Choroid plexus epithelial cell (primary cell): ENCODE measurements at regions not wholly inside any gene's neighbourhood (a gene's known extent, or its start where the extent isn't known, plus 50 kb on each side); places are given as distances from the start of the nearest gene placed in this dataset.
"Not testable (repeated sequence)": the region's sequence is repeated elsewhere in the genome, so short reads cannot be mapped to it uniquely, and the experiment has no call there.

Experiments
- DNase-seq: peaks from one replicate; pipeline ENCODE4 v3.0.0-alpha.2; 2010; ENCODE audit warnings: low read depth
- H3K4me3 ChIP-seq: 2 replicates; pipeline ENCODE4 v1.5.1; 2011; ENCODE audit warnings: low read depth, mild to moderate bottlenecking, control low read depth, low read length, moderate library complexity
- CTCF ChIP-seq: conservative IDR thresholded peaks from 2 replicates; pipeline ENCODE4 v1.5.1; 2011; ENCODE audit warnings: low read depth, mild to moderate bottlenecking, control low read depth, inconsistent platforms, low read length, moderate library complexity

- no peak for TF ChIP-seq CTCF
- no peak overlapping the region for H3K4me3 ChIP-seq
- DNase-seq, result no peak
Observed at GRCh38 chr6:103101267-103101666, 1707.8 kb downstream of the GRIK2 start.

- H3K4me3 ChIP-seq, result not testable (repeated sequence)
Observed at GRCh38 chr6:103092414-103092813, 1698.9 kb downstream of the GRIK2 start.

DNA sequence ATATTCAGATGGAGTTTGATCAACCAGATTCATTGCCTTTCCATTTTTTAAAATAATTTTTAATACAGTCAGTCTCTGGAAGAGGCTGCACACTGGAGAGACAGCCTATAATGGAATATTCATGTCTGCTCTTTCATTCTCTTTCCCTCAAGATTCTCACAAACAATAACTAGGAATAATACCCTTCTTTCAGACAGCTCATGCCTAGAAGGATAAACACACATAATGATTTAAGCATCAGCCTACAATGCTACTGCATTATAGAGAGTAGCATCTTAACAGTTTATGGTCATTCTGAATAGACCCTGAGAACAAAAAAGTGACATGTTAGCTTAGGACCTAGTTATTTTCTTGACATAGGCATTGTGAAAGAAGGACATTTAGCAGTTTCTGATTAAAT, 1692.3 kb downstream of the GRIK2 start:
- DNase-seq, result no peak
- no peak for TF ChIP-seq CTCF
- no peak overlapping the region for H3K4me3 ChIP-seq

More at GRCh38 chr6:103092414-103092813, 1698.9 kb downstream of the GRIK2 start:
- DNase-seq, result not testable (repeated sequence)

DNA sequence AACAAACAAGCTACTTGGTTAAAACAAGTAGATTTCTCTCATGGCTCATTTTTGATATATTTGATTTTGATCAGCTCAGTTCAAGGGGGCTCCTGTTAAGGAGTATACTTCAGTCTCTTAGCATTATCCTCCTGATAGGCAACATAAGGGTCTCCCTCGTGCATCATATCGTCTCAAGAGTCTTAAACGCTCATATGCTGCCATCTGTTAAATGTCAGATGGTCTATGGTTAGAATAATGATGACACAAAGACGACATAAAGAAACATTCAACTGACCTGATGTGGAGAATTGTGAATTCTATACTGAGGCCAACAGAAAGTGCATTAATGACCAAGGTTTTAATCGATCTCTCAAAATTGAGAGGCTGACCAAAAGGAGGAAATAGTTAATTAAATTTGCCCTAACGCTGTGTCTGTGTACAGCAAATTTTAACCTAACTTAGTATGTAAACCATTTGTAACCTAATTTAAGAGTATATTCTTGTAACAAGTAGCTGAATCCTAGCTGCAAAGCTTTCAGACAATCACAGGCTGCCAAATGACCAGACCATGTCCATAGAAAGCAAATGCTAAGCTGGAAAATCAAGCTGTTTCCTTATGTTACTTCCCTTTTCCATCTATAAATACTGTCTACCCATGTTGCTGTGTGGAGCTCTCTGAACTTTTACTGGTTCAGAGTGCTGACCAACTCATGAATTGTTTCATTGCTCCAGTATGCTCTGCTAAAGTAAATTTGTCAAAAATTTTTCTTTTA, 1688.5 kb downstream of the GRIK2 start:
- TF ChIP-seq CTCF, result no peak
- no peak for DNase-seq
- H3K4me3 ChIP-seq, result no peak overlapping the region

- no peak for TF ChIP-seq CTCF
- DNase-seq, result no peak
- H3K4me3 ChIP-seq, result no peak overlapping the region
Observed at GRCh38 chr6:103081126-103081525, 1687.6 kb downstream of the GRIK2 start.

DNA sequence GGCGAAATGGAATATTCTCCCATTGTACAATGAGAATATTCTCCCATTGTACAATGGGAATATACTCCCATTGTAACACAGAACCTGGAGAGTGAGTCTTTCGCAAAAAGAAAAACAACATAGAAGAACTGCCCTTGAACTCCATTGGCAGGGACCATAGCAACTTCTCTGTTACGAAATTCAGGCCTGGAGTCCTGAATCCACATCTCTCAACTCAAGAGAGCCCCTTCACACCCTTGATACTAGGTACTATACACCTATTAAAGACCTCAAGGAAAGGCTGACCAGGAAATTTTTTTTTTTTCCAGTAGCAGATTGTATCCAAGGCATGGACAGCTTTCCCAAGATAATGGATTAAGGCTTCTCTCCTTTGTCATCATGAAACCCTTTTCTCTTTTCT, 1687.0 kb downstream of the GRIK2 start:
- no peak overlapping the region for H3K4me3 ChIP-seq
- no peak for DNase-seq
- no peak for TF ChIP-seq CTCF

DNA sequence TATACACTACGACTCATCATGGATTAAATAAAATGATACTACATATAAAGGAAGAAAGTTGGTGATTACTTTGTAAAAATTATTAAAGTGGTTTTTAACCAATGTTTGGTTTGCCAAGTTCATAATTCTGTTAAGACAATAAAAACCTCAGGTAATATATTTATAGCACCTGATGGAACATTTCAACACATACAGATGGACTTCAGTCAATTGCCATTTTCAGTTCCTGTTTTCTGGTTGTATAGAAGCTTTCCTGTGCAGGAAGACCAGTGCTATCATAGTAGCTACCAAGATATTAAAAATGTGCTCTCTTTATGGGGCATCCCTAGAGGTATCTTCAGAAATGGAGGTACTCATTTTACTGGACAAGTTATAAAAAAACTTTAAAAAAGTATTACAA, 1686.4 kb downstream of the GRIK2 start:
- TF ChIP-seq CTCF, result no peak
- no peak for DNase-seq
- no peak overlapping the region for H3K4me3 ChIP-seq
